Stimulated activated CD4-positive, alpha-beta T cell treated with anti-CD3 and anti-CD28 coated beads, Interleukin-2, amount 100 ng/mL, for 48 hours (primary cell): ENCODE measurements at regions not wholly inside any gene's neighbourhood (a gene's known extent, or its start where the extent isn't known, plus 50 kb on each side); places are given as distances from the start of the nearest gene placed in this dataset.
"Not testable (repeated sequence)": the region's sequence is repeated elsewhere in the genome, so short reads cannot be mapped to it uniquely, and the experiment has no call there.

Experiments
- DNase-seq, 2 donors: peaks; one replicate each; pipeline ENCODE4 v3.0.0-alpha.2; 2020

DNA sequence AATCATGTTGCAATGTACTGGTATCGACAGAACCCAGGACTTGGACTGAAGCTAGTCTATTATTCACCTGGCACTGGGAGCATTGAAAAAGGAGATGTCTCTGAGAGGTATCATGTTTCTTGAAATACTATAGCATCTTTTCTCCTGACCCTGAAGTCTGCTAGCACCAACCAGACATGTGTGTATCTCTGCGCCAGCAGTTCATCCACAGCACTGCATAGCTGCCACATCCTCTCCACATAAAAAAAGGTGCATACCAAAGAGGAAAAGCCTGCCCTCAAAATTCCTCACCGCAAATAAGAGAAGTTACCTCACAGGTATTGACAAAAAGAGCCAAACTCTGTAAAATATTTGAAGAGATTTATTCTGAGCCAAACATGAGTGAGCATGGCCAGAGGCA lies 99.5 kb upstream of the PRSS3 start:
- no peak for DNase-seq

DNA sequence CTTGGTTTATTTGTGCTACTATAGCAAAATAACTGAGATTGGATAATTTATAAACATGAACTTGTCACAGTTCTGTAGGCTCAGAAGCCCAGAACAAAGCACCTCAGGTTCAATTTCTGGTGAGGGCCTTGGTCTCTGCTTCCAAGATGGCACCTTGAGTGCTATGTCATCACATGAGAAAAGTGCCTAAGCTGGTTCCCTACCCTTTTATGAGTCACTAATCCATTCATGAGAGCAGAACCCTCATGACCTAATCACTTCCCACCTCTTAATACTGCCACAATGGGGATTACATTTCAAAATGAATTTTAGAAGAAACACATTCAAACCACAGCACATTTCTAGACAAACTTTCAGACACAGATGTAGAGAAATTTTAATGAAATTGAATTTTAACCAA lies 98.2 kb upstream of the PRSS3 start:
- DNase-seq = no peak

DNA sequence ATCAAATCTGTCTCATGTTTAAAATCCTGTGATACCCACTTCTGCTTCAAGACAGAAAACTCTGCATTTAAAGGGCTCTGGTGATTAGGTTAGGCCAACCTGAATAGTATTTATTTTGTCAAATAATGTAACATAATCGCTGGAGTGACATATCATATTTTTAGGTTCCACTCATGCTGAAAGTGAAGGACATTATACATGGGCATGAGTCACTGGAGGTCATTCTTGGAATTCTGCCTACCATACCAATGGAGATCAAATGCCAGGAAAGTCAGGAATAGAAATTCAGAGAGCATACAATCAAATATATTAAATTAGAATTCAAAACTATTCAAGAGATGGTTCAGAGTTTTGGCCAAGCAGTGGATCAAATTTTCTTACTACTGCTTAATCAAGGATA lies 97.1 kb upstream of the PRSS3 start:
- no peak for DNase-seq

DNA sequence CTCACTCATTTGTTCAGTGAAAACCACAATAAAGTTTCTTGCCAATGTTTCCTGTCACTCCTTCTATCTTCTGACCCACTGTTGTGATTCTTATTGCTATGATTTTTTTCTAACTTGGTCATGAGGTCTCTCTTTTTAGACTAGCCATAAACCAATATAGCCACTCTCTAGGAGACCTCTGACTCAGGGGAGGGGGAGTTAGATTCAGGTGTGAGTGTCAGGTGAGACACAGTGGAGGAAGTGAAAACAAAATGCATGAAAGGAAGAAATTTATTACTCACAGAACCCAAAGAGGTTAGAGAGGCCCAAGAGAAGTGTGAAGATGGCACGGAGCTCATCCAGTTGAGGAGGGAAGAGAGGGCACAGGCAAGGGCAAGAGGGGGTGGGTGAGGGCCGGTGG lies 94.4 kb upstream of the PRSS3 start:
- not testable (repeated sequence) for DNase-seq

DNA sequence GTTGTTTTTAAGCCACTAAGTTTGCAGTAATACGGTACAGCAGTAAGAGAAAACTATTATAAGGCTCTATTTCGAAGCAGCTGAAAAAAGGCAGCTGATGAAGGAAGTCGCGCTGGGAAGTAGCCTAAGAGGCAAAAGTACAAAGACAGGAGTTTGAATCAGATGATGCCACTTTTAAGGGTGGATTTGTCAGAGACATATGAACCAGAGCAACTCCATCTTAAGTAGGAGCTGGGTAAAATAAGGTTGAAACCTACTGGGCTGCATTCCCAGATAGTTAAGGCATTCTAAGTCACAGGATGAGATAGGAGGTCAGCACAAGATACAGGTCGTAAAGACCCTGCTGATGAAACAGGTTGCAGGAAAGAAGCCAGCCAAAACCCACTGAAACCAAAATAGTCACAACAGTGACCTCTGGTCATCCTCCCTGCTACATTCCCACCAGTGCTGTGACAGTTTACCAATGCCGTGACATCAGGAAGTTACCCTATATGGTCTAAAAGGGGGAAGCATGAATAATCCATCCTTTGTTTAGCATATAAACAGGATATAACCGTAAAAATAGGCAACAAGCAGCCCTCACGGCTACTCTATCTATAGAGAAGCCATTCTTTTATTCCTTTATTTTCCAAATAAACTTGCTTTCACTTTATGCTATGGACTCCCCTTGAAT lies 91.8 kb upstream of the PRSS3 start:
- DNase-seq = no peak

DNA sequence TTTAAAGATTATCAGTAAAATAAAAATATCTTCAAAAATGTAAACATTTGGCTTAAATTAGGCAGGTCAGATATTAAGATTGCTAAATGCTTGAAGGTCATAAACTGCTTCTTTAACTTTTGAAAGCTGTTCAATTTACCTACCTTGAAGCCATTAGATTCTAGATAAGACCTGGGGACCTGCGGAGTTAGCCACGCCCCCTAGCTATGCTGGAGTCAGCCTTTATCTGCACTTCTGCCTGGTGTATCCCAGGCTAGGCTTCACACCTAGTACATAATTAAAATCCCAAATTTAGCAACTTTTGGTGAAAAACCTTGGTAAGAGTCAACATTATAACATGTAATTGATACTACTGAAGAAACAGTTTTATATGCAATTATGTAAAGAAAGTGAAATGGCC lies 89.9 kb upstream of the PRSS3 start:
- DNase-seq = not testable (repeated sequence)

DNA sequence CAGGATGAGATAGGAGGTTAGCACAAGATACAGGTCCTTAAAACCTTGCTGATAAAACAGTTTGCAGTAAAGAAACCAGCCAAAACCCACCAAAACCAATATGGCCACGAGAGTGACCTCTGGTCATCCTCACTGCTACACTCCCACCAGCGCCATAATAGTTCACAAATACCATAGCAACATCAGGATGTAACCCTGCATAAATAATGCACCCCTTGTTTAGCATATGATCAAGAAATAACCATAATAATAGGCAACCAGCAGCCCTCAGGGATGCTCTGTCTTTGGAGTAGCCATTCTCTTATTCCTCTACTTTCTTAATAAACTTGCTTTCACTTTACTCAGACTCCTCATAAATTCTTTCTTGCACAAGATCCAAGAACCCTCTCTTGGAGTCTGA lies 86.9 kb upstream of the PRSS3 start:
- DNase-seq = no peak

DNA sequence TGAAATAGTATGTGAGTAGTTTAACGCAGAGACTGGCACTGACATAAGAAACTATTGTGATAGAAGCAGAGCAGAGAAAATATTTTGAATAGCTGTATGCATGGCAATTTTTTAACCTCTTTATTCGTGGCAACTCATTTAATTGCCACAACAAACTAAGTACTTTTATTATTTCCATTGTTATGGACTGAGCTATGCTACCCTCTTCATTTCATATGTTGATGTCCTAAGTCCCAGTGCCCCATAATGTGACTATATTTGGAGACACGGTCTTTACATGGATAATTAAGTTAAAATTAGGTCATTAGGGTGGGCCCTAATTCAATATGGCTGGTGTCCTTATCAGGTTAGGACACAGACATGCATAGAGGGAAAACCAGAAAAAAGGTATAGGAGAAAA lies 86.1 kb upstream of the PRSS3 start:
- DNase-seq = no peak

DNA sequence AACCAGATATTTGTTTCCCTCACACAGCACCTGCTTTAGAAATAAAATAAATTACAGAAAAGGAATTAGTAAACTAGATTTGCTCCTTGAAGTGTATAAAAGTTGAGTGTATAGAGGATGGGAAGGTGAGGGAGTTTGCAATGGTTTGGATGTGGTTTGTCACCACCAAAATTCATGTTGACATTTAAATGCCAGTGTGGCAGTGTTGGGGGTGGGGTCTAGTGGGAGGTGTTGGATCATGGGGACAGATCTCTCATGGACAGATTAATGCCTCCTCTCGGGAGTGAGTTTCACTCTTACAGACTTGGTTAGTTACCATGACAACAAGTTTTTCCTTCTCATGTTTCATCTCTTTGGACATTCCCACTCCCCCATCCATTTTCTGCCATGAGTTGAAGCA lies 83.9 kb upstream of the PRSS3 start:
- DNase-seq = not testable (repeated sequence)

DNA sequence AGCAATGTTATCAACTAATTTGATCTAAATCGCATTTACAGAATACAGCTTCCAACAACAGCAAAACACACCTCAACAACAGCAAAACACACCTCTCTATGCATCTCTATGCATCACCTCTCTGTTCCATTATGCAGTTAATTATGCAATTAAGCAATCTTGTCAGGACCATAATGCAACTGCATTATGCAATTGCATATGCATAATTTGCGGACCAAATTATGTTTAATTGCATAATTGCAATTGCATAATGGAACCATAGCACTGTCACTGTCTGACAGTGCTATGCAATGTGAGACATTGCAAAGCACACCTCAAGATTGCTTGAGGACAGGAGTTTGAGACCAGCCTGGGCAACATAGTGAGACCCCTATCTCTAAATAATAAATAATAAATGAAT lies 80.4 kb upstream of the PRSS3 start:
- no peak for DNase-seq

DNA sequence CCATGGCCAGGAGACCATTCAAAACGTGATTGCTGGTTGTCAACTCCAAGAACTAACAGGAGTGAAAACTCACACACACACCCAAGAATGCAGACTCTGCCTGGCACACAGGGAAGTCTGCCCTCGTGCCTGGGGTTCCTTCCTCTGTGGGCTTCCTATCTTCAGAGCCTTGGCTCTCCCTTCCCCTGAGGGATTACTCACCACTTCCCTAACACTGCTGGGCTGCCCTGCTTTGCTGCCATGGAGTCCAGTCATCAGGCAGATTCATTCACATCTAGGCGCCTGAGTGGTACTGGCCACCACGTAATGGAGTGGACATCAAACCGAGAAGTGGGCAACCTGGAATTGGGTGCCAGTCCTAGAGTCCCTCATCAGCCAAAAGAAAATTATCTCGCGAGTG lies 76.4 kb upstream of the PRSS3 start:
- no peak for DNase-seq

DNA sequence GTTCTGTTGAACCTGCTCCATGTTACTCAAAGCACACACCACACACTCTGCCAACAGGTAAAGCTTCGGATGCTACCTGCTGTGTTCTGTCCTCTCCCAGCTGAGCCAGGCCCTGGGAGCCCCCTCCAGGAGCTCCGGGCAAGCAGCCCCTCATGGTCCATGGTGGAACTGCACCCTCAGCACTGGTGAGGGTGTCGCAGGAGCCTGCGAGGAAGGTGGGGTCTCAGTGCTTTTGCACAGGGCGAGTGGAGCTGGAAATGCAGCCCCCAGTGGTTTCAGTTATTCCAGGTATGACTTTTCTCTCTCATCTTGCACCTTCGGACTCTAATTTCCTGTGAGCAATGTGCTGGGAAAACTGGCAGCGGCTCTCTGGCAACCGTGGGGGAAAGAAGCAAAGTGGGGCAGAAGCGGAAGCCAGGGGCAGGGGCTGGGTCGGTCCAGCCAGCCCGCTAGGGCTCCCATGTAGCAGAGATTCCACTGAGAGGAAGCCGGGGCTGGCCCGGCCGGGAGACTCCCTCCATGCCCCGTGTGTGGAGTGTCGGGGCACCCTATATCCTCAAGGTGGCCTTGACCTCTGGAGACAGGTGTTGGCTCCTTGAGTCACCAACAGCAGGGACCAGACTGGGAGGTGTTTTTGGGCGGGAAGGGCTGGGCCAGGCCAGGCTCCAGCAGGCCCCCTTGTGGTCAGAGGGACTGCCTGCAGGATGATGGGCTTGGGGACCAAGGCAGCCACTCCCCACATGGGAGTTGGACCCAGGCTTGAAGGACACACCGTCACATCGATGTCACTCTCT lies 75.6 kb upstream of the PRSS3 start:
- DNase-seq = peak; percentile 37 to 44

DNA sequence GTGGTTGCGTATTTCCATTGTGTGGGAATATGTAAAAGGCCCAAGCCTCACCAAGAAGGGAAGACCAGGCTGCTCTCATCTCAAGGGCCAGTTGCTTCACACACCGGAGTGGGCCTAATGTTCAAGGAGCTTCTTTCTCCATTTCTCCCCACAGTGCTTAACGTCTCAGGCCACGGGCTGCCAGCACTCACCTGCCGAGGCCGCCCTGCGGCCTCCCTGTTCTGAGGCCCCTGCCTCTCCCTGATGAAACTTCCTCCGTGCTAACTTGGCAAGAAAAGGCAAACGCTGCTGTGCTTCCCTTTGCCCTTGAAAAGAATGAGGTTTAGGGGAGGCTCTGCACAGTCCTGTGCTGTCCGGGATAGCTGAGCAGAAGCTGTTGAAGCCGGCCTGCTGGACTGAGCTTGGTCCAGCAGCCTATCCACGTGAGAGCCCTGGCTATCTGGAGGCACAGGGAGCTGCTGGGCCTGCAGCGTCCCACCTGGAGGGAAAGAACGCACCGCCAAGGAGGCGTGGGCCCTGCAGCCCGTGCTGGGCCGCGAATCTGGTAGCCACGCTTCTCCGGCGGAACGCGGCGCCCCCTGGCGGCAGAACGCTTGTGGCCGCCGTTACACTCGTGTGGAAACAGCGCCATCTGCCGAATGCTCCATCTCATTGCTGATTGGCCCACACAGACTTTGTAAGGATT lies 73.5 kb upstream of the PRSS3 start:
- peak; percentile 92 to 96 for DNase-seq

DNA sequence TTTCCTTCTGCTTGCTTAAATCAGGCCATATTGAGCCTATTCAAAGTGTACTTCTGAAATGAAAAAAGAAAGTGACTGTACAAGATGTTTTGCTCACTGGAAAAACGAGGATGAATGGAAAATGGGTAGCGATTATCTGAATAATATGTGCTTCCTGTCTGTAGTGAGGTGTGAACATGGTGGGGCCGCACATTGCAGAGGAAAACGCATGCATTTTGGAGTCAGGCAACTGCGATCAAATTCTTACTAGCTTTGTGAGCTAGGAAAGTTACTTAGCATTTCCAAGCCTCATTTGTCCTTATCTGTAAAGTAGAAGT lies 73.0 kb upstream of the PRSS3 start:
- DNase-seq = no peak

DNA sequence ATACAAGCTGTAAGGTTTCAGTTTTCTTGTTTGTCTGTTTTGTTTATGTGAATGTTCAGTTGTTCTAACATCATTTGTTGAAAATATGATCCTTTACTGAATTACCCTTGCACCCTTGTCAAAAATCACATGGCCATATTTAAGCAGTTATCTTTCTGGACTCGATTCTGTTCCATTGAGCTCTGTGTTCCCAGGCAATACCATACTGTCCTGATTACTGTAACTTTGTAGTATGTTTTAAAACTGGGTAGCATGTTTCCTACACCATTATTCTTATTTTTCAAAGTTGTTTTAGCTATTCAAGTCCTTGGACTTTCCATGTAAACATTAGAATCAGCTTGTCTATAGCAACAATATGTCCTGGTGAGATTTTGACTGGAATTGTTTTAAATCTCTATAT lies 66.7 kb upstream of the PRSS3 start:
- no peak for DNase-seq

DNA sequence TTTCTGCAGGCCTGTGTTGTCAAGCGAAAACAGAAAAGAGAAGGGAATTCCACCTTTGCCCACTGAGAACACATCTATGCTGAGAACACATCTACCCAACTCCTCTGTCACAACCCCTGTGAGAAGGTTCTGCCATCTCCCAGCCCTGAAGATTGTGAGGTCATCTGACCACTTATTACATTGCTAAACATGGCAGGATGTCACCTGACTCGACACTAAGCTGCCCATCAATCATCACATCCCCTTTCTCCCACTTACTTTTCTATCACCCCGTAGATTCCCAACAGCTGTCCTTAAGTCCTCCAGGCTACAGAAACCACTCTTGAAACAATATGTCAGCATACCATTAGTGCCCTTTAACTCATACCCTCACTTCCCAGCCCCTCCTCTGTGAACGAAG lies 64.2 kb upstream of the PRSS3 start:
- no peak for DNase-seq

DNA sequence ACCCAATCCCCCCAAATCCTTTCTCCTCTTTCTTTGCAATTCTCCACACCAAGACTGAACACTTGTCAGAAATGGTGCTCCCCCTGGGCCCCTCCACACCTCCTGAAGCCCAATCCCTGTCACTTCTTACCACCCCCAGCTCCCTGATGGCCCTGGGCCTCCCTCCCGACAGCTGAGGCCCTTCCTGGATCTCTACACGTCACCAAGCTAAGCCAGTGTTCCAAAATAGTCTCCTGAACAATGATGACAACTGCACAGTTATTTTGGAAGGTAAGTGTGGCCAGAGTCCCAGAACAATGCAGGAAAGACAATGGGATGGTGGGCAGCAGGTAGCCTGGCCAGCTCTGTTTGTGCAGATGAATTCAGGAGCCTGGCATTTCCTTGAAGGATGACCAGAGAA lies 63.7 kb upstream of the PRSS3 start:
- DNase-seq = no peak

DNA sequence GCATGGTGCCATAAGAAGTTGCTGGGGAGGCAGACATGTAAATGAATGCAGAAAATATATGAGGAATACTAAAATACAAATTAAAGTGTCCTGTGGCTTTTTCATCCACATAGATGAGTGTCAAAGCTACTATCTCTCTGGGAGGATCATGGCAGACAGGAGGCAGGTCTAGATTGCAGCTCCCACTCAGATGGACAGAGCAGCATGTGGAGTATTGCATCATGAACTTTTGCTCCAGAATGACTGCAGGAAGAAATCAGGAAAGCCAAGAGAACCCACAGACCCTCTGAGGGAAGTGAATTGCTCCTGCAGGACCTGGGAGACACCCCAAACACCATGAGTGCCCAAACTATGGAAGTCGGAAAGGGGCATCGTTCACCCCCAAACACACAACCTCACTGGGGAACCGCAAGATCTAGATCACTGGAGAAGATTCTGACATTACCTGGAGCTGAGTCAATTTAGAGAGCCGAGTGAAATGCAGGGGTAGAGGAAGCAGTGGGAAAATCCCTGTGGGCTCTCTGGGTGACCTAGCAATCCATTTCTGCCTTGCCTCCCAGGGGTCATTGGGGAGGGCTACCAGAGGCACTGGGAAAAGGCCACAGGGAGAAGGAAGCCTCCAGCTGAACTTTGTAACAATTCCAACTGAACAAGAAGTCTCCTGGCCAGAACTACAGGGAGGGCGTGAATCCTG lies 61.0 kb upstream of the PRSS3 start:
- not testable (repeated sequence) for DNase-seq

DNA sequence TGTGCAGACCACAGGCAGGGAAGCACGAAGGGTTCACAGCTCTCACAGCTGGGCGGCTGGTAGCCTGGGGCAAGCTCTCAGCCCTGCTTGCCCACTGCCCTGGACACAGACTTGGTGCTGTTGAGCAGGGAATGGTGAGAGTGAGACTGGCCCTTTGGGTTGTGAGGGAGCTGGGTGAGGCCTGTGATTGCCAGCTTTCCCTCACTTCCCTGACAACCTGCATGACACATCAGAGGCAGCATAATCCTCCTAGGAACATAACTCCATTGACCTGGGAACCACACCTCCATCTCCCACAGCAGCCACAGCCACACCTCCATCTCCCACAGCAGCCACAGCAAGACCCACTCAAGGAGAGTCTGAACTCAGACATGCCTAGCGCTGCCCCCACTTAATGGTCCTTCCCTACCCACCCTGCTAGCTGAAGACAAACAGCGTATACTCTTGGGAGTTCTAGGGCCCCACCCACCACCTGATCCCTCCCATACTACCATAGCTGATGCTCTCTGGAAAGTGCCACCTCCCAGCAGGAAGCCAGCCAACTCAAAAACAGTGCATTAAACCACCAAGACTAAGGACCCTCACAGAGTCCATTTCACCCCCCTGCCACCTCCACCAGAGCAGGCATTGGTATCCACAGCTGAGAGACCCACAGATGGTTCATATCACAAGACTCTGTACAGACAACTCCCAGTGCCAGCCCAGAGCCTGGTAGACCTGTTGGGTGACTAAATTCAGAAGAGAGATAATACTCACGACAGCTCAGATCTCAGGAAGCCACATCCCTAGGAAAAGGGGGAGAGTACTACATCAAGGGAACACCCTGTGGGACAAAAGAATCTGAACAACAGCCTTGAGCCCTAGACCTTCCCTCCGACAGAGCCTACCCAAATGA lies 60.2 kb upstream of the PRSS3 start:
- not testable (repeated sequence) for DNase-seq

DNA sequence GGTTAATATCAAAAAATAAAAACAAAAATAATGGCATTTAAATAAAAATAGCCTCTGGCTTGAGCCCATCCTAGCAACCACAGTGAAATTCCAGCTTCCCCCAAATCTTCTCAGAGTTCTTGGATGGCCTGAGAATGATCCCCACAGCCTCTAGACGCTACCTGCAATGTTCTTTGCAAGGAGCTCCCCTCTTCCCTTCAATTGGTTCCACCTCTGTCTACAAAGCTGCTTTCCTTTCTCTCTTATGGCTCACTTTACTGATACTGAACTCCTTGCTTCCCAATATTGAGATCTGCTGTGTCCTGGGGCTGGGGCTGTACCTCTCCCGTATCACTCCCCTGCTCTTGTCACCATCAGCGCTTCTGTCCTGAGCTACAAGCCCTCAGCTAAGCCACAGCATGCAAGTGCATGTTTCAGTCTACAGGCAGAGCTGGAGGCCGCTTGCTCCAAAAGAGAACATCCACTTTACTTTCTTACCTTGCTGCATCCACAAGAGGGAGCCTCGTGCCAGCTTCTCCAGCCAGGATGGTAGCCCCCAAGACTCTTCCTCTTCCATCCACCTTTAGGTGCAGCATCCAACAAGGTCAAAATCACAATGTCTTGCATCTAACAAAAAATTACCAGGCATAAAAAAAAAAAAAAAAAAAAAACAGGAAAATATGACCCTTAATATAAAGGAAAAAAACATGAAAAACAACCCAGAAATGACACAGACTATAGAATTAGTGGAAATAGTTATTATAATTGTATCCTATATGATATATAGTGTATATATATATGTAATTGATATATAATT lies 57.4 kb upstream of the PRSS3 start:
- DNase-seq = no peak

DNA sequence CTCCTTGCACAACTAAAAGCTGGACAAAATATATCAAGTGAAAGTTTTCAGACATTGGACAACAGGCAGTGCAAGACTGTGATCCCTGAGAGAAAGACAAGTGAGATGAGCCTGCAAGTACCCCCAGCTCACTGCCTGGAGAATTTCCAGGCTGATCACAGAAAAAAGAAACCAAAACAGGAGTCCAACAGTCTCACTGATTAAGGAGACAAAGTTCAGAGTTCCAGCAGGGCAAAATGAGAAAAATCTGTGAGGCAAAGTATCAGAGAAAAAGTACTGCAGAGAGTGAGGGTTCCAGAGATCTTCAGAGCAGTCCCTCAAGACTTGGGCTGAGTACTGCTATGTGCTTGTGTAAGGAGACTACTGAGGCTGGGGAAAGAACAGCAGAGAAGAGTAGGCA lies 56.0 kb upstream of the PRSS3 start:
- DNase-seq = no peak

DNA sequence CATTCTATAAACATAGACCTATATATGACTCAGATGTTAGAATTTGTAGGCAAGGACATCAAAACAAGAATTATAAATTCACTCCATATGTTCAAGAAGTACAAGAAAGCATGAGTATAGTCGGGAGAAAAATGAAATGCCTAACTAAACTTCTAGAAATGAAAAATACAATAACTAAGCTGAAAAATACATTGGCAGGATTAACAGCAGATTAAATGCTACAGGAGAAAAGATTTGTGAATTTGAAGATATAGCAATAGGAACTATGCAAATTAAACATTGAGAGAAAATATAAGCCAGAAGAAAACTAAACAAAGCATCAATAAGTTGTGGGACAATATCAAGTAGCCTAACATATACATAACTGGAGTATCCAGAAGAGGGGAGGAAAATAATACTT lies 55.3 kb upstream of the PRSS3 start:
- no peak for DNase-seq
